ENCODE measurements at regions not wholly inside any gene's neighbourhood (a gene's known extent, or its start where the extent isn't known, plus 50 kb on each side); places are given as distances from the start of the nearest gene placed in this dataset.

DNA sequence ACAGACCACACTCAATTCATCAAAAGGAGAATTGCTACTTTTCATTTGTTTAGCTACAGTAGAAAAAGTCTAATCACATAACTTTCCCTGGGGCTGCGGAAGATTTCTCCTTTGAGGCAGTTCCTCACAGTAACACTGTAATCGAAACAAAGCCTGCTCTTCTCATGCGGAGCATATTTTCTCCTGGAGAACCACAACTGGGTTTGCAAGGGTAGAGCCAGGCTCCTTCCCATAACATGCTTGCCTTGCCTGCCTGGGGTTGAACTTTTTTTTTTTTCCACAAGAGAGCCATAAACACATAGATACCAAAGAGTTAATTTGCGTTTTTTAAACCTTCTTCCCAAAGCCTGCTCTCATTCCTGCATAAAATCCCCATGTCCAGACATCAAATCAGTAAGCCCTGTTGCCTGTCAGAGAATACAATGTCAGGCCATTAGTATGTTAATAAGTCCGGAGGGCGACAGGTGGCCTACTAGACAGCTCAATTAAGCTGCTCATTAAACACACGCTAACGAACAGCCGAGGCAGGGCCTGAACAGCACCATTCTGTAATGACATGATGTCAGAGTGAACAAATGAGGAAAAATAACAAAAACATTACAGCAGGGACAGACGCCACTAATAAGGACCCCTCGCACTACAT is 107.1 kb upstream of the OLIG2 start:
- no peak overlapping the region for H2AK5ac ChIP-seq (ENCODE audit: low read depth, low read length)
- H4K8ac ChIP-seq (ENCODE audit: low read depth in 2 of 2, low read length in 2 of 2): no peak overlapping the region
- no TSS peak for BruUV-seq (replicated peaks)
- H2AFZ ChIP-seq (replicated peaks; ENCODE audit: low read length, poor library complexity): no peak overlapping the region
- intact Hi-C loops (cut with micrococcal nuclease) (no loop called here), dilution Hi-C loops (cut with HindIII; ENCODE audit: low sequenced_read_pairs, unreplicated experiment) (no loop called here), in situ Hi-C loops (cut with MboI; ENCODE audit: low sequenced_read_pairs) (no loop called here)
- no peak overlapping the region for H2BK5ac ChIP-seq (ENCODE audit: low read depth, low read length, poor library complexity, severe bottlenecking)
- H3K9me1 ChIP-seq (ENCODE audit: insufficient read depth, low read length): no peaks in the 10 kb centered on the region
- H2BK15ac ChIP-seq (ENCODE audit: low read depth, low read length): no peak overlapping the region
- H3K4me1 ChIP-seq (ENCODE audit: control insufficient read depth, insufficient read depth, low read length): no peaks in the 10 kb centered on the region
- peaks cover 7% of the 10 kb centered on the region for H3K27me3 ChIP-seq (ENCODE audit: control insufficient read depth, insufficient read depth, low read length)
- no peak overlapping the region for H3K4me3 ChIP-seq (ENCODE audit: insufficient read depth, low read depth, low read length)
- H3K36me3 ChIP-seq (ENCODE audit: control insufficient read depth, insufficient read depth, low read length): no peaks in the 10 kb centered on the region
- H3K56ac ChIP-seq (ENCODE audit: extremely low read depth, insufficient read depth, low read length): no peak overlapping the region
- ChIA-PET POLR2A (ENCODE audit: unreplicated experiment) (no interaction called here), CTCF (interaction anchor here (0.6 kb wide), 1 partner anchor 9 kb away, joined by 6 read pairs; no protein-coding TSS in a partner anchor)
- no peak overlapping the region for H3K9ac ChIP-seq (ENCODE audit: low read depth, low read length)
- no peaks in the 10 kb centered on the region for H4K20me1 ChIP-seq (ENCODE audit: insufficient read depth, low read length)
- H3K79me1 ChIP-seq (ENCODE audit: low read depth in 1 of 2, low read length in 2 of 2): no peaks in the 10 kb centered on the region
- no peak overlapping the region for H3K18ac ChIP-seq (ENCODE audit: low read depth, low read length)
- no peak overlapping the region for H3K23ac ChIP-seq (ENCODE audit: low read depth, low read length)
- H3K27ac ChIP-seq (ENCODE audit: insufficient read depth, low read length): no peak overlapping the region
- no peak overlapping the region for H2AK9ac ChIP-seq (replicated peaks; ENCODE audit: low read depth, low read length, poor library complexity)
- no peak overlapping the region for H4K5ac ChIP-seq (ENCODE audit: low read depth, low read length)
- ATAC-seq (ENCODE audit: low read depth): no peak
- H3K4ac ChIP-seq (ENCODE audit: low read depth, low read length): no peak overlapping the region
- peaks cover 1% of the 10 kb centered on the region for H3K9me3 ChIP-seq (ENCODE audit: control insufficient read depth, insufficient read depth, low read length)
- H4K91ac ChIP-seq (ENCODE audit: insufficient read depth, low read depth, low read length): no peak overlapping the region
- TF ChIP-seq FOS (IDR thresholded peaks at IDR 0.05; ENCODE audit: low read depth, low read length): no peak
- TF ChIP-seq CHD1 (IDR thresholded peaks at IDR 0.05; ENCODE audit: low read depth, low read length): no peak
- no peak for TF ChIP-seq MAZ (IDR thresholded peaks at IDR 0.05; ENCODE audit: borderline replicate concordance, low read depth, low read length)
- TF ChIP-seq, protein P1, sequence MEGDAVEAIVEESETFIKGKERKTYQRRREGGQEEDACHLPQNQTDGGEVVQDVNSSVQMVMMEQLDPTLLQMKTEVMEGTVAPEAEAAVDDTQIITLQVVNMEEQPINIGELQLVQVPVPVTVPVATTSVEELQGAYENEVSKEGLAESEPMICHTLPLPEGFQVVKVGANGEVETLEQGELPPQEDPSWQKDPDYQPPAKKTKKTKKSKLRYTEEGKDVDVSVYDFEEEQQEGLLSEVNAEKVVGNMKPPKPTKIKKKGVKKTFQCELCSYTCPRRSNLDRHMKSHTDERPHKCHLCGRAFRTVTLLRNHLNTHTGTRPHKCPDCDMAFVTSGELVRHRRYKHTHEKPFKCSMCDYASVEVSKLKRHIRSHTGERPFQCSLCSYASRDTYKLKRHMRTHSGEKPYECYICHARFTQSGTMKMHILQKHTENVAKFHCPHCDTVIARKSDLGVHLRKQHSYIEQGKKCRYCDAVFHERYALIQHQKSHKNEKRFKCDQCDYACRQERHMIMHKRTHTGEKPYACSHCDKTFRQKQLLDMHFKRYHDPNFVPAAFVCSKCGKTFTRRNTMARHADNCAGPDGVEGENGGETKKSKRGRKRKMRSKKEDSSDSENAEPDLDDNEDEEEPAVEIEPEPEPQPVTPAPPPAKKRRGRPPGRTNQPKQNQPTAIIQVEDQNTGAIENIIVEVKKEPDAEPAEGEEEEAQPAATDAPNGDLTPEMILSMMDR (conservative IDR thresholded peaks at IDR 0.05; ENCODE audit: low read depth, low read length): no peak
- no peak for TF ChIP-seq SMC3 (IDR thresholded peaks at IDR 0.05; ENCODE audit: low read depth, low read length)
- no peak for TF ChIP-seq MAFK (IDR thresholded peaks at IDR 0.05; ENCODE audit: low read depth, low read length)
- TF ChIP-seq BHLHE40 (IDR thresholded peaks at IDR 0.05; ENCODE audit: low read depth, low read length): no peak
- TF ChIP-seq MXI1 (IDR thresholded peaks at IDR 0.05; ENCODE audit: borderline replicate concordance, low read depth, low read length): no peak
- TF ChIP-seq NFE2L2 (IDR thresholded peaks at IDR 0.05; ENCODE audit: low read depth, low read length): no peak
- TF ChIP-seq, protein P2, sequence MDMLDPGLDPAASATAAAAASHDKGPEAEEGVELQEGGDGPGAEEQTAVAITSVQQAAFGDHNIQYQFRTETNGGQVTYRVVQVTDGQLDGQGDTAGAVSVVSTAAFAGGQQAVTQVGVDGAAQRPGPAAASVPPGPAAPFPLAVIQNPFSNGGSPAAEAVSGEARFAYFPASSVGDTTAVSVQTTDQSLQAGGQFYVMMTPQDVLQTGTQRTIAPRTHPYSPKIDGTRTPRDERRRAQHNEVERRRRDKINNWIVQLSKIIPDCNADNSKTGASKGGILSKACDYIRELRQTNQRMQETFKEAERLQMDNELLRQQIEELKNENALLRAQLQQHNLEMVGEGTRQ (IDR thresholded peaks at IDR 0.05; ENCODE audit: low read depth, low read length): no peak
- no peak for TF ChIP-seq RFX5 (IDR thresholded peaks at IDR 0.05; ENCODE audit: low read depth, low read length)
- TF ChIP-seq, protein P3, sequence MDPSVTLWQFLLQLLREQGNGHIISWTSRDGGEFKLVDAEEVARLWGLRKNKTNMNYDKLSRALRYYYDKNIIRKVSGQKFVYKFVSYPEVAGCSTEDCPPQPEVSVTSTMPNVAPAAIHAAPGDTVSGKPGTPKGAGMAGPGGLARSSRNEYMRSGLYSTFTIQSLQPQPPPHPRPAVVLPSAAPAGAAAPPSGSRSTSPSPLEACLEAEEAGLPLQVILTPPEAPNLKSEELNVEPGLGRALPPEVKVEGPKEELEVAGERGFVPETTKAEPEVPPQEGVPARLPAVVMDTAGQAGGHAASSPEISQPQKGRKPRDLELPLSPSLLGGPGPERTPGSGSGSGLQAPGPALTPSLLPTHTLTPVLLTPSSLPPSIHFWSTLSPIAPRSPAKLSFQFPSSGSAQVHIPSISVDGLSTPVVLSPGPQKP (IDR thresholded peaks at IDR 0.05; ENCODE audit: borderline replicate concordance, low read depth, low read length): no peak
- TF ChIP-seq POLR2A (IDR thresholded peaks at IDR 0.05; ENCODE audit: low read depth, low read length): no peak
- no peak for TF ChIP-seq RAD21 (IDR thresholded peaks at IDR 0.05; ENCODE audit: low read length)
- TF ChIP-seq CEBPB (IDR thresholded peaks at IDR 0.05; ENCODE audit: low read depth, low read length): no peak
- TF ChIP-seq RCOR1 (IDR thresholded peaks at IDR 0.05; ENCODE audit: insufficient replicate concordance, low read length): no peak
- DNase-seq: no peak
- H3K4me2 ChIP-seq (ENCODE audit: low read depth, low read length): no peak overlapping the region
- no peak overlapping the region for H2BK120ac ChIP-seq (ENCODE audit: low read depth, low read length)
- H2BK20ac ChIP-seq (ENCODE audit: low read depth, low read length): no peak overlapping the region
- WGBS, 2 experiments (ENCODE audit: extremely low coverage in 2 of 2, insufficient read length in 1 of 2): 67% methylated on average over 2 of the region's 11 CpGs; no CpG with 5 or more reads in 1 of the 2 experiments
- no peak overlapping the region for H3K14ac ChIP-seq (replicated peaks; ENCODE audit: low read depth, low read length)

Measured in IMR-90 (cell line).